Loucy (cell line): ENCODE measurements at regions not wholly inside any gene's neighbourhood (a gene's known extent, or its start where the extent isn't known, plus 50 kb on each side); places are given as distances from the start of the nearest gene placed in this dataset.

Source experiments
- EZH2phosphoT487 ChIP-seq: fragments of 200-600 bp; IDR thresholded peaks from 2 replicates; pipeline ENCODE4 v1.6.1; 2018; ENCODE audit warnings: antibody characterized with exemption, mild to moderate bottlenecking, moderate library complexity, borderline replicate concordance
- TF ChIP-seq, protein P1 (sequence below): fragments of 200-600 bp; sonication (generic); conservative IDR thresholded peaks from 2 replicates; pipeline ENCODE4 v1.5.1; 2014; ENCODE audit warnings: mild to moderate bottlenecking, antibody characterized with exemption, low read length

- TF ChIP-seq, protein P1, sequence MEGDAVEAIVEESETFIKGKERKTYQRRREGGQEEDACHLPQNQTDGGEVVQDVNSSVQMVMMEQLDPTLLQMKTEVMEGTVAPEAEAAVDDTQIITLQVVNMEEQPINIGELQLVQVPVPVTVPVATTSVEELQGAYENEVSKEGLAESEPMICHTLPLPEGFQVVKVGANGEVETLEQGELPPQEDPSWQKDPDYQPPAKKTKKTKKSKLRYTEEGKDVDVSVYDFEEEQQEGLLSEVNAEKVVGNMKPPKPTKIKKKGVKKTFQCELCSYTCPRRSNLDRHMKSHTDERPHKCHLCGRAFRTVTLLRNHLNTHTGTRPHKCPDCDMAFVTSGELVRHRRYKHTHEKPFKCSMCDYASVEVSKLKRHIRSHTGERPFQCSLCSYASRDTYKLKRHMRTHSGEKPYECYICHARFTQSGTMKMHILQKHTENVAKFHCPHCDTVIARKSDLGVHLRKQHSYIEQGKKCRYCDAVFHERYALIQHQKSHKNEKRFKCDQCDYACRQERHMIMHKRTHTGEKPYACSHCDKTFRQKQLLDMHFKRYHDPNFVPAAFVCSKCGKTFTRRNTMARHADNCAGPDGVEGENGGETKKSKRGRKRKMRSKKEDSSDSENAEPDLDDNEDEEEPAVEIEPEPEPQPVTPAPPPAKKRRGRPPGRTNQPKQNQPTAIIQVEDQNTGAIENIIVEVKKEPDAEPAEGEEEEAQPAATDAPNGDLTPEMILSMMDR, result no peak
- no peak for TF ChIP-seq EZH2phosphoT487
Observed at GRCh38 chr9:12091865-12092527, 601.2 kb upstream of the TYRP1 start.
